GM12864 (cell line): ENCODE measurements at regions not wholly inside any gene's neighbourhood (a gene's known extent, or its start where the extent isn't known, plus 50 kb on each side); places are given as distances from the start of the nearest gene placed in this dataset.

Source experiments
- DNase-seq: peaks from one replicate; pipeline ENCODE4 v3.0.0-alpha.2; 2011; ENCODE audit warnings: low read depth
- H3K4me3 ChIP-seq: 2 replicates; pipeline ENCODE4 v1.5.1; 2011; ENCODE audit warnings: mild to moderate bottlenecking, low read depth, low read length, control low read depth
- CTCF ChIP-seq: IDR thresholded peaks from 2 replicates; pipeline ENCODE4 v1.5.1; 2011; ENCODE audit warnings: low read depth, mild to moderate bottlenecking, moderate library complexity, low read length, control low read depth, inconsistent platforms; ENCODE audit errors: missing control alignments

GRCh38 chr1:60126723-60127122 is 53.2 kb upstream of the C1orf87 start:
- no peak overlapping the region for H3K4me3 ChIP-seq
- no peak for DNase-seq
- TF ChIP-seq CTCF = no peak
